ENCODE measurements at regions not wholly inside any gene's neighbourhood (a gene's known extent, or its start where the extent isn't known, plus 50 kb on each side); places are given as distances from the start of the nearest gene placed in this dataset.

DNA sequence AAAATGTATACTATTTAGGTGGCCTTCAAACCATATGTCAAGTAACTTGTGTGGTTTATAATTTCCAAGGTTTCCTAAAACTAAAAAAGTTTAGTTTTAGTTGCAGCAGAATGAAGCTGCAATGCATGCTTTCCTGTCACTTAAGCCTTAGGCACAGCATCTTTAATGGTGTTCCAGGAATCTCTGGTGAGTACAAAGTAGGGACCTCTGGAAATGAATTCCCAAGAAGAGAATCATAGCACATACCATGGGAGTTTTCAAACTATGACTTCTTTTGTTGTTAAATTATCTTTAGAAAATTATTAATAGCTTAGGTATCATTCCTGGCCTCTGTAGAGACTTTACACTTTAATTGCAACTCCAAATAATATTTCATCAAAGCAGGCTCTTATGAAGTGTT is 1005.9 kb upstream of the PABPC4L start:
- DNase-seq = no peak

DNA sequence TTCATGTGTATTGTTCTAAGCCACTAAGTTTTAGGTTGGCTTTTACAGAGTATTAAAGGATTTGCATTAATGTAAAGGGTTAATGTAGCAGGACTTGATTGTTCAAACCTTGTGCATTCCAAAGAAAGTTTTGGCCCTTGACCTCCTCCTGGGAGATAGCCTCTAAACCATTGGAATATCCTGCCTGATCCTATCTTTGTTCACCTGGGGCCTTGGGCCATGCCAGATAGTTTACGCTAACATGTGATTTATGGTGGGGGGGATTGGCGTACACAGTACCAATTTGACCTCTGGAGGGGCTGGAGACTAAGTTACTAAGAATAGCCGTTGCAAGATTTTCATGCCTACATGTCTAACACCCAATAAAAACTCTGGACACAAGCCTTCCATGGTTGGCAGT is 1002.7 kb upstream of the PABPC4L start:
- no peak for DNase-seq

- no peak for DNase-seq
Observed at GRCh38 chr4:135201081-135201480, 999.5 kb upstream of the PABPC4L start.

DNA sequence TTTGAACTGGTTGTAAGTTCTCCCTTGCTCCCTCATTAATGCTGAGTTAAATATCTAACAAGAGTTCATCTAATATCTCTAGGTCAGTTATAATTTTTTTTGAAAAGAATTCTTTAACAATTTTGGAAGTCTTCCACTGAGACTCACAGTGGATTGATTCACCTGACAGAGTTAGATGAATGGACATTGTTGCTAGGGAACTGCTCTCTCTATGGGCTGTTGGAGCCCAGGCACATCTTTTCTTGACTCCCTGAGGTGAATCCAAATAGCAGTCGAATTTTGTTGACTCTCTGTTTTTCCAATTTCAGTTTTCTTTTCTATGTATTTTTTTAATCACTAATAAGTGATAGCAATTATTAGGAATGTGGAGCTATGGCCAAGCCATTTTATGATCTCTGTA is 996.1 kb upstream of the PABPC4L start:
- no peak for DNase-seq

GRCh38 chr4:135194477-135194876 is 992.9 kb upstream of the PABPC4L start:
- no peak for DNase-seq

DNA sequence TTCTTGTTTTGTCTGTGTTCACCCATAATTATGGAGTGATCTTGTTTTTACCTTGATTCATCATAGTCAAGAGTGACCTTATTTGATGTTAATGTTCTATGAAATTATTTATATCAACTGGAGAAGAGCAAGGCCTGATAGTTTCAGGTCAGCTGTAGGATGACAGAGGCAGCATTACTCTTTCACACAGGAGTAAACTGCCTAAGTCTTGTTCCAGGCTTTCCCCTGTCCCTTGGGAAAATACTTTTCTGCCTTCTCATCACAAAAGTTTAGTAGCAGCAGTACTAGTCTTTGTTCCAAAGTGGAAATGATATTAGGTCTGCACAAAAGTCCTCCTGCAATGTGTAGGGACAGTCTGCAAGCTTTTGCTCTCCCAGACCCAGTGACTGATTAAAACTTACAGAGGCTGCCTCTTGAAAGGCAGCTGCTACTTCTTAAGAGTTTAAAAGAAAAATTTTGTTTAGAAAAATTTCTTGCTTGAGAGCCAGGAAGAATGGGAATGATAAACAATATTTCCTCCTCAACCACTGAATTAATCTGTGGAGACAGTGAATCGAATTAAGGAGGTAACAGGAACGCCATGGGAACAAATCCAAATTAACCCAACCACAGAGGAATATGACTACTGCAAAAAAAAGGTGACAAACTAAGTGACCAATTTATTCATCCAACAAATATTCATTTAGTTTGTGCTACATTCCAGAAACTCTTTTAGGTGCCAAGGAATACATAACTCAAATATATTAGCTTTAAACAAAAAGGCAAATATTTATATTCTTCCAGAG is 991.4 kb upstream of the PABPC4L start:
- no peak for DNase-seq

DNA sequence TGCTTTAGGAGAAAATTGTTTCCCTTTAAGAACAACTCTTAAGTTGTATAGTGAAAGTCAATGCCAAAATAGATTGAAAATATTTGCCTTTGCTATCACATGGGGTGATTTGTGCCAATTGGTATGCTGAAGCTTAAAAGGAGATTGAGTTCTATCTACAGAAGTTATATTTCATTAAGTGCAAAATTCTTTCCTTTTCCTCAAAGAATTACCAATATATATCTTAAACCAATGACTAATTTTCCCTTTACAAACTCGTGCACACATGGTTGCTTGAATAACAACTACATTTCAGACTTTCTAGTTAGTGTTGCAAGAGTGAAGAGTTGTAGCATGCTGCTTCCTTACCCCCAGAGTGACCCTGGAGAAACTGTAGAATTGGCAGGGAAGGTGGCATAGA is 990.0 kb upstream of the PABPC4L start:
- DNase-seq = no peak

DNA sequence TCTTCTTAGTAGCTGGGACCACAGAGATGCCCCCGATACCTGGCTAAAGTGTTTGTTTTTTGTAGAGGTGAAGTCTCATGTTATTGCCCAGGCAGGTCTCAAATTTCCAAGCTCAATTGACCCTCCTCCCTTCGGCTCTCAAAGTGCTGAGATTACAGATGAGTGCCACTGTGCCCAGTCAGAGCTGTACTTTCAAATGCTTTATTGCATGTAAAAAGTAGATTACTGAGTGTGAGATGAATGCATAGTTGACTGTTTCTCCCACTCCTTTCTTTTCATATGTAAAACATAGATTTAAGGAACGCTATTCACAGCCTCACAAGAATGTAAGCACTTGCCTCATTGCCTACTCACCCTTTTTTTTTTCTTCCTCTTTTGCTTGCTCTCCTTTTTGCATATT is 984.4 kb upstream of the PABPC4L start:
- no peak for DNase-seq

GRCh38 chr4:135185256-135185655 is 983.7 kb upstream of the PABPC4L start:
- DNase-seq = no peak

- DNase-seq = no peak
Observed at GRCh38 chr4:135184715-135185114, 983.1 kb upstream of the PABPC4L start.

- no peak for DNase-seq
Observed at GRCh38 chr4:135177321-135177720, 975.7 kb upstream of the PABPC4L start.

GRCh38 chr4:135166661-135167060 is 965.1 kb upstream of the PABPC4L start:
- DNase-seq = no peak

- peak; percentile 32 to 63 for DNase-seq
Observed at GRCh38 chr4:135164601-135165000, 963.0 kb upstream of the PABPC4L start.

- no peak for DNase-seq
Observed at GRCh38 chr4:135144498-135144897, 942.9 kb upstream of the PABPC4L start.

GRCh38 chr4:135124196-135124595 is 922.6 kb upstream of the PABPC4L start:
- no peak for DNase-seq

DNA sequence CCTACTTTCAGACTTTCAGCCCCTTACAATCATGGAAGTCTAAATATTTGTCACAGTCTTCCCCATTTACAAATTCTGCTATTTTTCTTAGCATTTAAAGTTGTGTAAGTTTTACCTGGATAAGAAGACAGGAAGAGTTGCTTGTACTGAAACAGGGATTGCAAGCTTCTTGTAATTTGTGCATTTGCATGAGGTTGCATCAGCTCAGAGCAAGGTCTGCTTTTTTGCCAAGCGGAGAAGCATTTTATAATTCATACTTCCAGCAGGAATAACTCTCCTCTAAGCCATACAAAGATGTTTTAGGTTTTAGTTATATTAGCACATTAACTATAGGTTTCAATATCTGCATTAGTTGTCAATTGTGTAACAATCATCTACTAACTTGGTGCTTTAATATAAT is 922.0 kb upstream of the PABPC4L start:
- DNase-seq = no peak

DNA sequence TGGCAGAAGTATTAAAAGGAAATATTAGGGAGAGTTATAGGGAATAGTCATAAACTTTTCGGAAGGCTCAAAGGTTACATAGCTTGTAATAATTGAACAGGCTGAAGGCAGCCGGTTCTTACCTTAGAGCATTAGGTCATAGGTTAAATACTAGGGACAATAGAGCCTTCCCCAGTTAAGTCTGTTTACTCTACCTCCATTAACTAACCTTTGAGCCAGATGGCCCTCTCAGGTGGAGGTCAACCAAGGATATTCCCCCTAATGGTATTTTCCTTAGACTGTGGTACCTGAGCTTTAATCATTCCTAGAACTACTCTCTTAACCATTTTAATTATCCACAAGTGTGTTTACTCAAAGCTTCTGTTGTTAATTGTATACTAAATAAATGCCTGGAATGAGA is 920.9 kb upstream of the PABPC4L start:
- no peak for DNase-seq

DNA sequence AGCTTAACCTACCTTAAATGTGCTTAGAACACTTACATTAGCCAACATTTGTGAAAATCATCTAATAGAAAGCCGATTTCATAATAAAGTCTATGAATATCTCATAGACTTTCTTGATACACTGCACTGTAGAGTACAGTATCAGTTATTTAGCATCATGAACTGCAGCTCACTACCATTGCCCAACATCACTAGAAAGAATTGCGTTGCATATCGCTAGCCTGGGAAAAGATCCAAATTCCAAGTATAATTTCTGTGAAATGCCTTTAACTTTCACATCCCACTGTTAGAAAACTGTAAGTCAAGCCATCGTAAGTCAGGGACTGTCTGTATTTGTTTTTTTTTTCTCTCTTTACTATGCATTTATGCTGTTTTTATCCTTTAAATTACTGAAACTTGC is 918.6 kb upstream of the PABPC4L start:
- no peak for DNase-seq

DNA sequence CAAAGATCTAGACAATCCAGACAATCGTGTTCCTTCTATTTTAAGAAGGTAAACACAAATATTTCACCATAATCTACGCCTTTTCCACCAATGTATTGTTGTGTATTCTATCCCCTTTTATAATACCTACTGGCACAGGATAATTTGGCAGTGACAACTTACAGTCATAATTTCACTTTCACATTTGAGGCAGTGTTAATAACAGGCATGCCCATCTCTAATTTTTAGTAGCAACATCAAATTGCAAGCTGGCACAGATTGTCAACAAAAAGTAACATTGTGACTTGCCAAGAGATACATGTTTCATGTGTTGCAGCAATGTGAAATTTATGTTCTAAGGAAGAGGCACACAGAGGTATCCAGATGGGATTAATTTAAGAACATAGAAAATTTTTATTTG is 912.5 kb upstream of the PABPC4L start:
- DNase-seq = no peak

DNA sequence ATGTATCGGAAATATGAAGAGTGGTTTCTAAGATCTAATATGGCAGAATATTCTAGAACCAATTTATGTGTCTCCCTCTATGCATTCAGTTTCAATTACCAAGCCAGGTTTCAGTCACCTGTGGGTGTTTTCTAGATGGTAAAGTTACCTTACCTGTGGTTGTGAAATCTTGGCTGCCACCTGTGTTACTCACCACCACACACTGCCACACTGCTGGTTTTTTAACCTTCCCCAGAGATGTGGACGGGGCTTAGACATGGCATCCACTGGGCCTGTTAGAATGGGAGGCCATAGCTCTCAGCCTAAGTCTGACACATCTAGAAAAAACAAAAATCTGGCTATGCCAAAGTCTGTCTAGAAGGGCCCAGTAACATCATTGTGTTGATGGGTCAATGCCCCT is 896.5 kb upstream of the PABPC4L start:
- DNase-seq = no peak

- DNase-seq = no peak
Observed at GRCh38 chr4:135073389-135073788, 871.8 kb upstream of the PABPC4L start.

GRCh38 chr4:135072553-135072952 is 871.0 kb upstream of the PABPC4L start:
- DNase-seq = no peak

- no peak for DNase-seq
Observed at GRCh38 chr4:135065366-135065765, 863.8 kb upstream of the PABPC4L start.

DNA sequence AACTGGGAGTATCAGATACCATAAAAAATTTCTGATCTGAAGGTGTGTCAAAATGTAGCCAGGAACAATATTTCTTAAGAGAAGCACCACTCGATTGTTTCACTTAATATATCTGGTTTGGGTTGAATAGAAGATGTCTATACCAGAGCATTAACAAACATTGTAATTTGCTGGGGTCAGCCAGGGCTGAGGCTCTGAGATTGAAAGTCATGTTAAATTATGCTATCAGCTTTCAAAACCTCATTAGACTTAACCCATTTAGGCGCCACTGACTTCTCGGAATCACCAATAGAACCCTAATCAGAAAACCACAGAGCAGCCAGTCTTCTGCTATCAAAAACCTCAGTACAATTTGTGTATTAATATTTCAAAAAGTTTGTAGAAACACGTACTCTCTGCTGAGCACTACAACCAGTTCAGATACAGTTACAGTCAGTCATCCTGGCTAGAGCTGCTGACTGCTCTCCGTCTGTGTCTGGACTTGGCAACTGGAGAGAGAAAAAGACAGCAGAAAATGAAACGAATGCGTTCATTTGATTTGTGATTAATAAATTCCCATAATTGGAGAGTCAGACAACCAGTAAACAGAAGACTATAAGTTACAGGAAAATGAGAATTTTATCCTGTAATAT is 848.6 kb upstream of the PABPC4L start:
- DNase-seq = no peak

GRCh38 chr4:135032670-135033069 is 831.1 kb upstream of the PABPC4L start:
- DNase-seq = peak in 1 of 2 experiments; percentile 4

Data from NCI-H526 (cell line).